ENCODE measurements at regions not wholly inside any gene's neighbourhood (a gene's known extent, or its start where the extent isn't known, plus 50 kb on each side); places are given as distances from the start of the nearest gene placed in this dataset.

GRCh38 chr2:88865801-88866371 lies 174.4 kb downstream of the RPIA start:
- TF ChIP-seq YY1 (IDR thresholded peaks at IDR 0.05; ENCODE audit: insufficient read depth, insufficient read length) (no peak), SUZ12 (IDR thresholded peaks at IDR 0.05; ENCODE audit: extremely low read depth, insufficient read depth, insufficient read length) (no peak)

All from NT2/D1 (cell line).